OCI-LY7 (cell line): ENCODE measurements at regions not wholly inside any gene's neighbourhood (a gene's known extent, or its start where the extent isn't known, plus 50 kb on each side); places are given as distances from the start of the nearest gene placed in this dataset.
"Not testable (repeated sequence)": the region's sequence is repeated elsewhere in the genome, so short reads cannot be mapped to it uniquely, and the experiment has no call there.

Source experiments
- BruUV-seq: library from RNA; stranded (reverse); fragments of 400-500 nt; replicated peaks from 2 replicates; lab custom pipeline; 2021; lab: Mats Ljungman, UMichigan
- CTCF ChIA-PET: fragments of 300-600 bp; sonication (Branson Sonifier 250); formaldehyde crosslinking; loops from one replicate; lab custom pipeline; 2022; ENCODE audit warnings: antibody characterized with exemption; ENCODE audit not compliant: unreplicated experiment; lab: Charles Lee
- POLR2A ChIA-PET: fragments of 300-600 bp; sonication (Branson Sonifier 250); formaldehyde crosslinking; loops from one replicate; lab custom pipeline; 2022; ENCODE audit warnings: antibody characterized with exemption; lab: Charles Lee
- DNase-seq: peaks from one replicate; pipeline ENCODE4 v3.0.0-alpha.2; 2015; ENCODE audit warnings: low spot score
- H2AFZ ChIP-seq: fragments of 200-600 bp; sonication (generic), shearing (Covaris generic); 2 replicates; pipeline ENCODE4 v1.6.1; 2014; ENCODE audit warnings: mild to moderate bottlenecking, antibody characterized with exemption, low read length, moderate library complexity
- H3K27ac ChIP-seq: fragments of 200-600 bp; sonication (generic); 2 replicates; pipeline ENCODE4 v1.5.1; 2014; ENCODE audit warnings: mixed run types, low read depth, mild to moderate bottlenecking, moderate library complexity, low read length, inconsistent platforms; ENCODE audit not compliant: poor library complexity, severe bottlenecking
- H3K36me3 ChIP-seq: fragments of 200-600 bp; sonication (generic); 2 replicates; pipeline ENCODE4 v1.6.1; 2014; ENCODE audit warnings: mild to moderate bottlenecking, antibody characterized with exemption, low read length, moderate library complexity, mixed read lengths; ENCODE audit not compliant: insufficient read depth
- H3K4me1 ChIP-seq: fragments of 200-600 bp; sonication (generic); 2 replicates; pipeline ENCODE4 v1.5.1; 2014; ENCODE audit warnings: mild to moderate bottlenecking, low read length; ENCODE audit not compliant: insufficient read depth, poor library complexity, severe bottlenecking
- H3K4me2 ChIP-seq: fragments of 200-600 bp; sonication (generic); 2 replicates; pipeline ENCODE4 v1.6.1; 2014; ENCODE audit warnings: mild to moderate bottlenecking, low read length
- H3K4me3 ChIP-seq: fragments of 200-600 bp; sonication (generic); 2 replicates; pipeline ENCODE4 v1.5.1; 2014; ENCODE audit warnings: mild to moderate bottlenecking, low read depth, low read length; ENCODE audit not compliant: poor library complexity, severe bottlenecking
- H3K79me2 ChIP-seq: fragments of 200-600 bp; sonication (generic); 2 replicates; pipeline ENCODE4 v1.6.1; 2016; ENCODE audit warnings: low read depth, mild to moderate bottlenecking, low read length, moderate library complexity, mixed read lengths; ENCODE audit not compliant: insufficient read depth
- H3K9me2 ChIP-seq: fragments of 200-600 bp; sonication (generic); 2 replicates; pipeline ENCODE4 v1.6.1; 2016; ENCODE audit warnings: mild to moderate bottlenecking, low read length, mixed read lengths; ENCODE audit not compliant: insufficient read depth
- H3K9me3 ChIP-seq: fragments of 200-600 bp; sonication (generic); 2 replicates; pipeline ENCODE4 v1.6.1; 2014; ENCODE audit warnings: mild to moderate bottlenecking, mixed run types, low read length, mixed read lengths
- H4K20me1 ChIP-seq: fragments of 200-600 bp; sonication (generic); 2 replicates; pipeline ENCODE4 v1.6.1; 2014; ENCODE audit warnings: mild to moderate bottlenecking, antibody characterized with exemption, low read length, moderate library complexity, mixed read lengths; ENCODE audit not compliant: insufficient read depth
- EZH2phosphoT487 ChIP-seq: fragments of 200-600 bp; sonication (generic); IDR thresholded peaks from 2 replicates; pipeline ENCODE4 v1.6.1; 2018; ENCODE audit warnings: low read depth, borderline replicate concordance, mild to moderate bottlenecking, mixed run types, antibody characterized with exemption, low read length, moderate library complexity, mixed read lengths
- intact Hi-C: fragments of 100-400 bp; cut with micrococcal nuclease; formaldehyde crosslinking; loops from one replicate; pipeline ENCODE4 v1.10.0; 2022; ENCODE audit not compliant: unreplicated experiment
- TF ChIP-seq, protein P1 (sequence below): fragments of 200-600 bp; sonication (generic); conservative IDR thresholded peaks from 2 replicates; pipeline ENCODE4 v1.5.1; 2014; ENCODE audit warnings: mild to moderate bottlenecking, antibody characterized with exemption, low read length, moderate library complexity, mixed read lengths

DNA sequence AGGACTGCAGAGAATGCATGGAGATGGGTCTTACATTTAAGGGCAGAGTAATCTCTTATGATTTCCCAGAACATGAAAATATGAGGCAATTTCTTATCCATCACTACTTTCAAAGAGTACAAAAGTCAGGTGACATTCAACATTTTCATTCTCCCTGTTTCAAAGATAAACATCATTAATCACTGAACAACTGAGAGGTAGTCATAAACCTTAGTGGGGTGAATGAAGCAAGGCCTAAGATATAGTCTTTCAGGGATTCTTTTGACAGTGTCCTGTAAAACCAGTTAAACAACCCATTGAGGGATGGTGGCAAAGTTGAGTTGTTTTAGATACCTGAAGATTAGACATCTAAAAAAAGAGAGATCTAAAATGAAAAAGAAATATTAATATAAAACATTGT is 271.6 kb upstream of the CBLB start:
- Histone ChIP-seq H3K4me3 (no peak overlapping the region), H3K4me1 (no peaks in the 10 kb centered on the region), H3K79me2 (no peaks in the 10 kb centered on the region), H2AFZ (no peak overlapping the region), H3K9me2 (no peaks in the 10 kb centered on the region; the same call in none of the 2 replicates), H3K36me3 (no peaks in the 10 kb centered on the region), H3K9me3 (no peaks in the 10 kb centered on the region), H4K20me1 (no peaks in the 10 kb centered on the region), H3K27ac (no peak overlapping the region), H3K4me2 (no peak overlapping the region)
- ChIA-PET POLR2A (no interaction called here), CTCF (no interaction called here)
- no peak for DNase-seq
- no peak for TF ChIP-seq EZH2phosphoT487
- TF ChIP-seq, protein P1, sequence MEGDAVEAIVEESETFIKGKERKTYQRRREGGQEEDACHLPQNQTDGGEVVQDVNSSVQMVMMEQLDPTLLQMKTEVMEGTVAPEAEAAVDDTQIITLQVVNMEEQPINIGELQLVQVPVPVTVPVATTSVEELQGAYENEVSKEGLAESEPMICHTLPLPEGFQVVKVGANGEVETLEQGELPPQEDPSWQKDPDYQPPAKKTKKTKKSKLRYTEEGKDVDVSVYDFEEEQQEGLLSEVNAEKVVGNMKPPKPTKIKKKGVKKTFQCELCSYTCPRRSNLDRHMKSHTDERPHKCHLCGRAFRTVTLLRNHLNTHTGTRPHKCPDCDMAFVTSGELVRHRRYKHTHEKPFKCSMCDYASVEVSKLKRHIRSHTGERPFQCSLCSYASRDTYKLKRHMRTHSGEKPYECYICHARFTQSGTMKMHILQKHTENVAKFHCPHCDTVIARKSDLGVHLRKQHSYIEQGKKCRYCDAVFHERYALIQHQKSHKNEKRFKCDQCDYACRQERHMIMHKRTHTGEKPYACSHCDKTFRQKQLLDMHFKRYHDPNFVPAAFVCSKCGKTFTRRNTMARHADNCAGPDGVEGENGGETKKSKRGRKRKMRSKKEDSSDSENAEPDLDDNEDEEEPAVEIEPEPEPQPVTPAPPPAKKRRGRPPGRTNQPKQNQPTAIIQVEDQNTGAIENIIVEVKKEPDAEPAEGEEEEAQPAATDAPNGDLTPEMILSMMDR = no peak
- intact Hi-C loops = no loop called here
- BruUV-seq = no TSS peak

GRCh38 chr3:106144030-106144429 is 275.2 kb upstream of the CBLB start:
- Histone ChIP-seq H3K36me3 (no peaks in the 10 kb centered on the region), H3K79me2 (no peaks in the 10 kb centered on the region), H3K9me2 (no peaks in the 10 kb centered on the region; the same call in none of the 2 replicates), H4K20me1 (no peaks in the 10 kb centered on the region), H2AFZ (no peak overlapping the region), H3K4me2 (no peak overlapping the region), H3K4me1 (no peaks in the 10 kb centered on the region), H3K27ac (no peak overlapping the region), H3K9me3 (no peaks in the 10 kb centered on the region), H3K4me3 (no peak overlapping the region)
- TF ChIP-seq EZH2phosphoT487 = no peak
- TF ChIP-seq, protein P1 = no peak
- no TSS peak for BruUV-seq
- no peak for DNase-seq
- ChIA-PET POLR2A (no interaction called here), CTCF (no interaction called here)
- intact Hi-C loops = no loop called here

DNA sequence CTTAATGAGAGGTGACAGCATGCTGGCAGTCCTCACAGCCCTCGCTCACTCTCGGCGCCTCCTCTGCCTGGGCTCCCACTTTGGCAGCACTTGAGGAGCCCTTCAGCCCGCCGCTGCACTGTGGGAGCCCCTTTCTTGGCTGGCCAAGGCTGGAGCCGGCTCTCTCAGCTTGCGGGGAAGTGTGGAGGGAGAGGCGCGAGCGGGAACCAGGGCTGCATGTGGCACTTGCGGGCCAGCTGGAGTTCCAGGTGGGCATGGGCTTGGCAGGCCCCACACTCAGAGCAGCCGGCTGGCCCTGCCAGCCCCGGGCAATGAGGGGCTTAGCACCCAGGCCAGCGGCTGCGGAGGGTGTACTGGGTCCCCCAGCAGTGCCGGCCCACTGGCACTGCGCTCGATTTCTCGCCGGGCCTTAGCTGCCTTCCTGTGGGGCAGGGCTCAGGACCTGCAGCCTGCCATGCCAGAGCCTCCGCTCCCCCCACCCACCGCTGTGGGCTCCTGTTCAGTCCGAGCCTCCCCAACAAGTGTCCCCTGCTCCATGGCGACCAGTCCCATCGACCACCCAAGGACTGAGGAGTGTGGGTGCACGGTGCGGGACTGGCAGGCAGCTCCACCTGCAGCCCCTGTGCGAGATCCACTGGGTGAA is 279.7 kb upstream of the CBLB start:
- BruUV-seq, DNase-seq: not testable (repeated sequence)
- POLR2A ChIA-PET = interaction anchor here (0.6 to 1.6 kb wide), 4 partner anchors 12 to 719 kb away, joined by 3 to 4 read pairs (median 3); no protein-coding TSS in a partner anchor

More for the DNA sequence above, 279.7 kb upstream of the CBLB start:
- H3K9me3 ChIP-seq, H3K27ac ChIP-seq, CTCF ChIA-PET, H3K36me3 ChIP-seq, H3K4me2 ChIP-seq, H3K4me3 ChIP-seq, H2AFZ ChIP-seq, H4K20me1 ChIP-seq, H3K4me1 ChIP-seq, H3K79me2 ChIP-seq, intact Hi-C loops, H3K9me2 ChIP-seq: not testable (repeated sequence)
